NCI-H2196 treated with DMSO at 0.1 percent for 48 hours (cell line): ENCODE measurements at regions not wholly inside any gene's neighbourhood (a gene's known extent, or its start where the extent isn't known, plus 50 kb on each side); places are given as distances from the start of the nearest gene placed in this dataset.
"Not testable (repeated sequence)": the region's sequence is repeated elsewhere in the genome, so short reads cannot be mapped to it uniquely, and the experiment has no call there.

ENCODE experiments used
- DNase-seq: peaks from one replicate; lab custom pipeline; 2025; ENCODE audit not compliant: unreplicated experiment; lab: John Stamatoyannopoulos, UW

GRCh38 chr17:14581186-14581830 is 280.4 kb downstream of the HS3ST3B1 start:
- DNase-seq: no peak

DNA sequence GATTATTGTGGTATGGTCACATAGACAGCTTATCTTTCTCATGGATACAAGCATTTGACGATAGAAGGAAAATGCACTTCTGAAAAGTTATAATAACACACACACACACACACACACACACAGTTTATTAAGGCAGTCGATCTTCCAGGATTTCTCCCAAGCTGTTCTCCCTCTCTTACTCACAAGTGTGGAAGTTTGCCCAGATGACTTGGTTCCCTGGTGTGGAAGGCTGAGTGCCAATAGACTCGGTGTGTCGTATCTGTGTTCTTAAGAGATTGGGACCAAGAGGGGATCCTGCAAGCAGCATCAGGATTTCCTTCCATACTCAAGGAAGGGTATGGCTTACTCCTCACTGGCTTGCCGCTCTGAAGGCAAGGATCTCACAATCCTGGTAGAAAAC is 279.6 kb downstream of the HS3ST3B1 start:
- no peak for DNase-seq

DNA sequence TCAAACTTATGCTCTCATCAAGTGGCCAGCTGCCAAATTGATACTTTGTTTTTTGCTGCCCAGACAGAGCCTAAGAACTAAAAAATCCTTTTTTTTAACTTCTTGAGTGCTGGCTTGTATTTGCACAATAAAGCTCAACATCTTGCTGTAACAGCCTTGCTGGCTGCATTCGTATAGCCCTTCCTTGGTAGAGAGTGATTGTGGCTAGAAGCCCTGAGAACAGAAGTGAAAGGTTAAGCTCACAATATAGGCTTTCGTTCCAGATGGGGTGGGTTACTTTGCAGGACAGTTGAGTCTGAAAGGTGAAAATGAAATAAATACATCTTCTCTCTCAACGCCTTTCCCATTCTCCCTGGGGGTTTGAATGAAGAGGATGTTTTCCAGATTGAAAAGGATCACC is 278.8 kb downstream of the HS3ST3B1 start:
- DNase-seq: no peak

- DNase-seq: no peak
Observed at GRCh38 chr17:14575471-14575953, 274.6 kb downstream of the HS3ST3B1 start.

GRCh38 chr17:14560325-14560724 is 259.4 kb downstream of the HS3ST3B1 start:
- not testable (repeated sequence) for DNase-seq

- no peak for DNase-seq
Observed at GRCh38 chr17:14559264-14560119, 258.6 kb downstream of the HS3ST3B1 start.

- no peak for DNase-seq
Observed at GRCh38 chr17:14557480-14557879, 256.6 kb downstream of the HS3ST3B1 start.

DNA sequence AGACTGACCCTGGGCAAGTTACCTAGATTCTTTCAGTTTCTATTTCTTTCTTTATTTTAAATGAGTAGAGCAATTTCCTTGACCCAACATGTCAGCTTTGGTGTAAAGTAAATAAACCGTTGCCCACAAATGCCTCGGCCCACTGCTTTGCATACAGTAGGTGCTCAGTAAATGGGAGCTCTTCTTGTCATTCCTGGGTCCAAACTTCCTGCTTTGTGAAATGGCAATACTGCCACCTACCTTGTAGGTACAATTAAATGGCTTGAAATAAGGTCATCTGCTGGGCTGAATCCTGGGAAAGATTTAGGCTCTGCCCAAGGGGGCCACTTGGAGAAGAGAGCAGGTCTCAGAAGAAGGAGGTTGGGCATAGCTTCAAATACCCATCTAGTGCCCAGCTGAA is 253.0 kb downstream of the HS3ST3B1 start:
- no peak for DNase-seq

- no peak for DNase-seq
Observed at GRCh38 chr17:14552306-14552705, 251.4 kb downstream of the HS3ST3B1 start.

DNA sequence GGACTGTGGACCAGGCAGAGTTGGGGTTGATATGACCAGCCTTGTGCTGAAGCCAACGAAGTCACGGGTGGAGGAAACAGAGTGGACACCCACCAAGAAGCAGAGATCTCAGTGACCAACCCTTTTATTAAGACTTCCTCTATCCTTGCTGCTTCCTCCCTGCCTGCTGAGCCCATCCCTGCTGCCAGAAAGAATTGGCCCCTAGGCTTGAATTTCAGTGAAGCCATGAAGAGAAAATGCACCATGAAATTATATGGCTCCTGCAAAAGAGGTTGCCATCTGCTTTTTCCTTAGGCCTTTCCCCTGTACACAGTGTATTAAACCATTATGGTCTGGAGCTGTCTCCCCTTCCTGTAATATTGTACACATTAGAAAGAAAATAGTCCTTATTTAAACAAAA is 246.7 kb downstream of the HS3ST3B1 start:
- no peak for DNase-seq

DNA sequence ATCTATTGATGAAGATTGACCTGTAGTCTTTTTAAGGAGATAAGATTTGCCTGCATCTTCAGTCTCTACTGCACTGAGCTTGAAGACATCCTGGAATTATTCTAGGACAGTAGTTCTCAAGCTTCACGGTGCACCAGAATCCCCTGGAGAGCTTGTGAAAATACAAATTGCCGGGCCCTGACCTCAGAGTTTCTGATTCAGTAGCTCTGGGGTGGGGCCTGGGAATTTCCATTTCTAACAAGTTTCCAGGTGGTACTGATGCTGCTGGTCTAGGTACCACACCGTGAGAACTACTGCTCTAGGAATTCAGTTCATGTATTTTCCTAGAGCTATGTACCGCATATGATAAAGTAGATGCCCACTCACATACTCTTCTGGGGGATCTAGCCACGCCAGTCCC is 246.1 kb downstream of the HS3ST3B1 start:
- DNase-seq: no peak

DNA sequence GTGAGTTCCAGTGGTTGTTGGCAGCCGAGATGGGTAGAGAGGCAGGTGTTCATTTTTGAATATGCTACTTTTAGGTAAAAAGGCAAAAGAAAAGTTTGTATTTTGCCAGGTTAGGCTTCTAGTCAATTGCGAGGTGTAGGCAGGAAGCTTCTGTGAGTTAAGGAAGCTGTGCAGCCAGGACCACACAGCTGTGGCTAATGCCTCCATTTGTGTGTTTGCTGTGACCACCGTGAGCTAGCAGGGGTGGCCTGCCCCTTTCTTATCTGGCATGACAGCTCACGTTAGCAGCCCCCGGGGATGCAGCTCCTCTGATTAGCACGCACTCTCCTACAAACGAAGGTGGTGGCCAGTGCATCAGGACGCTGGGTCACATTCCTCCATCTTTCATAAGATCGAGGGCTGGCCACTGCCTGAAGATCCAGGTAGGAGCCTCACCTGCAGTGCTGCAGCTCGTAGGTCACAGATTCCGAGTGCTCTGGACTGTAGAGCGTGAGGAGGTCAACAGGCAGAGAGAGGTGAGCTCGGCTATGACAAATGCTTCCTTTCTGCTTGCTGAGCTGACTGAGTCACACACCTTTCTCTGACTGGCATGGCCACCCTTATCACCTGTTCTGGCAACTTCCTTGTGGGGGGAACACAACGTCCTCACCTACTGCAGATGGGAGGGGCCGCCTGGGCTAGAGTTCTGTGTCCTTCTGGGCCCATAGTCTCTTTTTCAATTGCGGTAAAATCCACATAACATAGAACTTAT is 244.4 kb downstream of the HS3ST3B1 start:
- no peak for DNase-seq

GRCh38 chr17:14541714-14542113 is 240.8 kb downstream of the HS3ST3B1 start:
- no peak for DNase-seq

DNA sequence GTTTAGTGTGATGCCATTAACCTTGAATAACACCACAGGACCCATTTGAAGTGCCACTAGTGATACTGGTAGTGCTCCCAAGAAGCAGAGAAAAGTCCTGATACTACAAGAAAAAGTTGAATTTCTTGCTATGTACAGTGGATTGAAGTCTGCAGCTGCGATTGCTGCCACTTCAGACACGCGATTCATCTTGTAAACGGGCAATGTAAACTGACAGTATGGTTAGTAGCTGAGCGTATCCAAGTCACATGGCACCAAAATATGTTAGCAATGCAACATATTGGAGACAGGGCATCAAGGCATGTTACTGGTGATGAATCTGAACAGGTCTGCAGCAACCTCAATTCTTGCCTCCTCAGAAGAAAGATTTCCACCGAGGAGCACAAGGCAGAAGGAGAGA is 238.9 kb downstream of the HS3ST3B1 start:
- DNase-seq: no peak

DNA sequence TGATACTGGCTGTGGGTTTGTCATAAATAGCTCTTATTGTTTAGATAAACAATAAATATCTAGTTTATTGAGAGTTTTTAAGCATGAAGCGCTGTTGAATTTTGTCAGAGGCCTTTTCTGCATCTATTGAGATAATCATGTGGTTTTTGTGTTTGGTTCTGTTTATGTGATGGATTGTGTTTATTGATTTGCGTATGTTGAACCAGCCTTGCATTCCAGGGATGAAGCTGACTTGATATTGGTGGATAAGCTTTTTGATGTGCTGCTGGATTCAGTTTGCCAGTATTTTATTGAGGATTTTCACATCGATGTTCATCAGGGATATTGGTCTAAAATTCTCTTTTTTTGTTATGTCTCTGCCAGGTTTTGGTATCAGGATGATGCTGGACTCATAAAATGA is 231.4 kb downstream of the HS3ST3B1 start:
- DNase-seq: not testable (repeated sequence)

DNA sequence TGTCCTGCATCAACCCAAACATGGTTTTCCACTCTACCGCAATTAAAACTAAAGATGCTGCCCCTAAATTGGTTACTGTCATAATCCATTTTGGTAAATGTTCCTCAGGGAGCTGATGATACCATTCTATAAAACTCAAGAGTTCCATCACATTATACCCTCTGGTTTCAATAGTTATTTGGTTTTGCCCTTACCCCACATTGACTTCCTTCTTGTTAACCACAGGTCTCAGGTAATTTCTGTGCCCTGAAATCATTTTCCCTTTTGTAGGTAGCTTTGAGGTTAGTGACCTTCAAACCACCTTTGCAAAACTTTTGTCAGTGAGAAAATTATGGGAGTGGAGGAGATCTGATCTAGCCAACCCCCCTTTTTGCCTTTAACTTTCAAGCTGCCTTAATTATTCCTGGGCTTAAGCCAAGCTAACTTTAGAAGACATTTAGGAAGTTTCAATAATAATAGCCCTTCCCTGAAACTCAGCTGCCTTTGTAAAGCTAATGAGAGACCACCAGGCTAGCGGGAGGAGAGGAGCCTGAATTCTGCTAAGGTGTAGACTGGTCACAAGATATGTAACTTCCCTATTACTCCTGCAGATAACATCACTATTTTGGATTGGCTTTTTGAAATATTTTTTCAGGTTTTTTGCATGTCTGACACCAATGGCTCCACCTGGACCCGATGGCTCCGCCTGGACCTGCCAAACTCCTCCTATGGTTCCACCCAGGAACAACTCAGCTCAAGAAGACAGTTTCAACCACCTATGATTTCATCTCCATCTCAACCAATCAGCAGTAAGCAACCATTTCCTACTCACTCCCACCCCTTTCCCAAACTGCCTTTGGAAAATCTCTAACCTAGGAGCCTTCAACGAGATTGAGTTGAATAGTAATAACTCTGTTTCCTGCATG is 224.9 kb downstream of the HS3ST3B1 start:
- DNase-seq: no peak

GRCh38 chr17:14522795-14523387 is 222.0 kb downstream of the HS3ST3B1 start:
- no peak for DNase-seq

DNA sequence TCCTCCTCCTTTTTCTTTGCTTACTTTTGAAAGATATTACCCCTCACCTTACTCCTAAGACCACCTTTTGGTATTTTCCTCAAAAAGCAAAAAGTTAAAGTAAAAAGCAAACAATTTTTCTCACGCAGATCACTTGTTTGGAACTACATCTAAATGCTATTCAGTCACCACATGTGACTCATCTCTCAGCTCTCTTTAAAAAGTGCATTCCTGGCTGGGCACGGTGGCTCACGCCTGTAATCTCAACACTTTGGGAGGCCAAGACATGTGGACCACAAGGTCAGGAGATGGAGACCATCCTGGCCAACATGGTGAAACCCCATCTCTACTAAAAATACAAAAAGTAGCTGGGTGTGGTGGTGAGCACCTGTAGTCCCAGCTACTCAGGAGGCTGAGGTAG is 218.0 kb downstream of the HS3ST3B1 start:
- DNase-seq: not testable (repeated sequence)

DNA sequence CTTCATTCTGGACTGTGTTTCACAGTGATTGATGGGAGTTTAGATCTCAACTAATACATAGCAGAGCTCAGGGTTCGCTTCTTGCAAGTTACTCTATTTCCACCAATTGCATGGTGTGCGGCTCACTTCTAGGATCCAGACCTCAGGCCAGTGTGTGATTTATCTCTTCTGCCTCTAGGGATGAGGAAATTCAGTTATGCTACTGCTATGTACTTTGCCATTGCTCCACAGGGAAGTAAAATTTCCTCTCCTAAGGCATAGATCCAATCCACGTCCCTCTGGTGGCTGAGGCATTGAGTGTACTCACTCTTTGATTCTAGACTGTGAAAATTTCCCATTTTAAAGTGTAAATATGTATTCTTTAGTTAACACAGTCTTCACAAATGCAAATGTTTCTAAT is 214.1 kb downstream of the HS3ST3B1 start:
- no peak for DNase-seq

DNA sequence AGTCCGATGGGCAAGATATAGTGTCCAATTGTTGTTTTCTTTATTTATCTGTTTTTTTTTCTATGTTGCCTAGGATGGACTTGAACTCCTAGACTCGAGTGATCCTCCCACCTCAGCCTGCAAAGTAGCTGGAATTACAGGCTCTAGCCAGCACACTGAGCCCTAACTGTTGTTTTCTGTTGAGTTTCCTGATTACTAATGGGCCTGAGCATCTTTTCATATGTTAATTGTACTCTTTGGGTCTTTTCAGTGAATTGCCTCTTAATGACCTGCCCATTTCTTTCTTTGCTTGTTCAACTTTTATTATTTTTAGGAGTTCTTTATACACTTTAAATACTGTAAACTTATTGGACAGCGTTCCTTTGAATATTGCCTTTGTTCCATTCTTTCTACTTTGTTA is 213.0 kb downstream of the HS3ST3B1 start:
- DNase-seq: no peak
